NCI-H510A treated with DMSO at 0.1 percent for 48 hours (cell line): ENCODE measurements at regions not wholly inside any gene's neighbourhood (a gene's known extent, or its start where the extent isn't known, plus 50 kb on each side); places are given as distances from the start of the nearest gene placed in this dataset.

Source experiments
- DNase-seq: peaks from one replicate; lab custom pipeline; 2025; lab: John Stamatoyannopoulos, UW

DNA sequence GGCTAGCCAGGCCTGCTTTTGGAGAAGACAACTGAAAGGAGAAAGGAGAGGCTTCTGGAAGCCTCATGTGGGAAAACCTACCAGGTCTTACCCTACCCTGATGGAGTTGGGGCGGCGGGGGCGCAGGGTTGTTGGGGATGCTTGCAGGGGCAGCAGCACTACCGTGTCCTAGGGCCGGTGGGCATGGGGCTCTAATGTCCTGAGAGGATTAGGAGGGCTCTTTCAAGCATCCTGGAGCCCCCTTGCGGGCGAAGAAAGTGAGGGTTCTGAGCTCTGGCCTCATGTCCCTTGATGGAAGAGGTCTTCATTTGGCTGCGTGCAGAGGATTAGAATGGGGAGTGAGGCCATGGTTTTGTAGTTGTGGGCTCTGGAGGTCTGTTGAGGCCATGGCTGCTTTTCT, 86.9 kb upstream of the PITX1 start:
- DNase-seq: no peak

GRCh38 chr5:135119481-135119880, 85.5 kb upstream of the PITX1 start:
- no peak for DNase-seq

DNA sequence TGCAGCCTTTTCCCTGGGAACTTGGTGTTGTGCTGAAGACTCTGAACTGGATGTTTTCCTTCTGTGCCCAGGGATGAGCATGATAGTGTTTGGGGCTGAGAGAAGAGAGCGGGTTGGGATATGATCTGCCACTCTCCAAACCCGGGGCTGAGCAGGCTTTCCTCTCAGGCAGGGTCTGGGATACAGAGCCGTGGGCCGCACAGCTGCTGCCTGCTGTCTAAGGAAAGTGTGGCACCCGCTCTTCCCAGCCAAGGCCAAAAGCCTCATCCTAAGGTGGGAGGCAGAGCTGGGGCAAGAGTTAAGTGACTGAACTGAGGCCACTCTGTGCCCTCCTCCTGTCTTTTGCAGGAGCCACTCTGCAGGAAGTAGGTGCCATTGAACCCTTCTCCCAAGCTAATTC, 83.6 kb upstream of the PITX1 start:
- no peak for DNase-seq

GRCh38 chr5:135116160-135116561, 82.1 kb upstream of the PITX1 start:
- peak; percentile 14 for DNase-seq

- DNase-seq: no peak
These were observed 81.6 kb upstream of the PITX1 start for GRCh38 chr5:135115591-135115990.

DNA sequence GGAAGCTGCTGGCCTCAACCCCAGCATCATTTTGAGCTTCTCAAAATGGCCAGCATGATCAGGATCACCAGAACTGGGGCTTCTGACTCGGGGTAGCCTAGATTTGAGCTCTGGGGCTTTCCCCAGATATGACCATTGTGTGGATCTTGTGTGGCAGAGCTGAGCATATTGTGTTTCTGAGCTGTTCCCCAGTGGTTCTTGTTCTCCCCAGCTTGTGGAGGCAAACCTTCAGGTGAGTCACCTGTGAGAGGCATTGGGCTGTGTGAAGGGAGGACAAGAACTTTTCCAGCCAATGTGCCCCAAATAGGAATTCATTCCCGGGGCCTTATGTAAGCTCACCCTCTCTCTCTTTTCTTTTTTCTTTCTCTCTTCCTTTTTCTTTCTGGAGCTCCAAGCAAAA, 80.7 kb upstream of the PITX1 start:
- DNase-seq: no peak

DNA sequence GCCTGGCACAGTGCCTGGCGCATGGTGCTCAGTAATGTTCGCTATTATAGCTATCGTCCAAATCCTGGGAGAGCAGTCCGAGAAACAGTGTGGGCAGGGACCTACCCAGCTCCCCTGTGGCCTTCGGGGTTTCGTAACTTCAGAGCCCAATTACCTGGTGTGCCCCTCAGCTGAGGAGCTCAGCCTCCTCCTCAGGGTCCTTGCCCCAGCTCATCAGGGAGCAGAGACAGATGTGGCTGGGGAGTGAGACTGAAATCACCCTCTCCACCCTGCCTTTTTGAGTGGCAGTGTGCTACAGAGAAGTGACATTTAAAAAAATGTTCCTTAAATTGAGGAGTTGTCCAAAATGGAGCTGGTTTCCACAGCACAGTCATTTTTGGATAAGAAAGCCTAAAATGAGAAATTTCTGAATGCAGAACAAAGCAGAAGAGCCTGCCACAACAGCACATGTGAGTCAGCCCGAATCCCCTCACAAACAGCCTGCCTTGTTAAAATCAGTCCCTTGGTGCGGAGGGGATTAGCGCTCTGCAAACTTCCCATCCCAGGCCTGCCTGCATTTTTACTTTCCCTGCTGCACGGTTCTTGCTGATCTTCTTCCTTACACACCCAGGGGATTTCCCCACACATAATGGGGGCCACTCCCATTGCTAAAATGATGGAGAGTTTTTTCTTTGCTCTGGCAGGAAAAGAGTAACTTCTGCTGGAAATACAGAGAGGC, 78.1 kb upstream of the PITX1 start:
- DNase-seq: no peak

DNA sequence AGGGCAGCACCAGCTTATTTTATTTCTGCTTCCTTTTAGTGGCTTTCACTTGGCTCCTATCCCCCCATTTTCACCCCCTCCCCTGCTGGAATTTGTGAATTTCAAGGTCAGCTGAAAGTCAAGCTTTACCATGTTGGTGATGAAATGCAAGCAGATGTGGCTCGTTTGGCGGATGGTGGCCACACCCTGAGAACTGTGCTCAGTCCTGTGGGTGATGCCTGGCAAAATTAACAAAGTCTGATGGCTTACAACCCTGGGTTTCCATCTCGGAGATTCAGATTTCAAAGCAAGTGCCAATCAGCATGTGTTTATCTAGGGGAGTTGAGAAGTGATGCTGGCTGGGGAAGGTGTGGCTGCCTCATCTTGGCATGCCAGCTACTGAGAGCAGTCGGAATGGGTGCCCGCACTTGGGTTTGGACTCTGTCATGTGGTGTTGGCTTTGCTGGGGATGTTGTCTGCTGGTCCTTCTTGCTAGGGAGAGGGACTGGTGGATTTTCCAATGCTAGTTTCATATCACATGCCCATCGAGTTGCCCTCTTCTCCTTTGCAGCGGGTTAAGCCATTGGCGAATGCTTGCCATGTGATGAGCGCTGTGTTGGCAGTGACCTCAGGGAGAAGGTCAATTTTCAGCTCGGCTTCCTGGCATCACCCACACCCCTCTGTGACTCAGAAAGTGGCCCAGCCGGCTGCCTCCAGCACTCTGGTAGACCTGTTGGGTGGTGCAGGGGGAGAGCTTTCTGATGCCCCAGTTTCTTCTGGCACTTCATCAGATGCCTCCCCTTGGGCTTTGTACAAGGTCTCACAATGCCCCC, 77.0 kb upstream of the PITX1 start:
- no peak for DNase-seq

- no peak for DNase-seq
These were observed 75.0 kb upstream of the PITX1 start for GRCh38 chr5:135108992-135109391.

DNA sequence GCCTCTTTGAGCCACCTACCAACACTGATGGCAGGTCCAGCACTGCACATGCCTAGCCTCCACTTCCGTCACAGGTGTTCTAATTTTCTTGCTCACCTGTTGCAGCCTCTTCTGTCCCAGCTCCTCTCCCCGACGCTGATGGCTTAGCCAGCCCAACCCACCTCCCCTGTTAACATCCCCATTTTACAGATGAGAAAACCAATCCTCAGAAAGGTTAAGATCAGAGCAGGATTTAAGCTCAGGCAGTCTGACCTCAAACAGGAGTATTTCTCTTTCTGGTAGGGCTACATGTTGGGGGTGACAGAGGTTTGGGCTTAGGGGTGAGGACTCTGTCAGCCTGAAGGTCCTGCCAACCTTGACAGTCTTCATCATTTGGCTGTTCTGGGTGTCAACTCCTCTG, 74.5 kb upstream of the PITX1 start:
- no peak for DNase-seq

DNA sequence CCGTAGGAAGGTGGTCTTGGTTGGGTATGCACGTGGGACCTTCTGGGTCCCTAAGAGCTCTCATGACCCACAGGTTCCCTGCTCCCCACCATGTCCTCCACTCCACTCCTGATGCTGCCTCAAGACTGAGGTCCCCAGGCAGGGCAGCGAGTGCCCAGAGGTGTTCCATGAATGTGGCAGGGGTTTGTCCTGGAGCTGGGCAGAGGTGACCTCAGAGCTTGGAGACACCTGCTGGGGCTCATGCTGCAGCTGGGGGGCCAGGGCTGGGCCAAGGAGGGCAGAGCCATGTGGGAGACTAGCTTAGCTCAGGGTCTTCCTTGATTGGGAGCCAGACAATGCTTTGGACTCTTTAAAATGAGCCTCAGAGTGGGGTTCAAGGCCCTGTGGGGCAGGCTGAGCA, 74.0 kb upstream of the PITX1 start:
- no peak for DNase-seq

DNA sequence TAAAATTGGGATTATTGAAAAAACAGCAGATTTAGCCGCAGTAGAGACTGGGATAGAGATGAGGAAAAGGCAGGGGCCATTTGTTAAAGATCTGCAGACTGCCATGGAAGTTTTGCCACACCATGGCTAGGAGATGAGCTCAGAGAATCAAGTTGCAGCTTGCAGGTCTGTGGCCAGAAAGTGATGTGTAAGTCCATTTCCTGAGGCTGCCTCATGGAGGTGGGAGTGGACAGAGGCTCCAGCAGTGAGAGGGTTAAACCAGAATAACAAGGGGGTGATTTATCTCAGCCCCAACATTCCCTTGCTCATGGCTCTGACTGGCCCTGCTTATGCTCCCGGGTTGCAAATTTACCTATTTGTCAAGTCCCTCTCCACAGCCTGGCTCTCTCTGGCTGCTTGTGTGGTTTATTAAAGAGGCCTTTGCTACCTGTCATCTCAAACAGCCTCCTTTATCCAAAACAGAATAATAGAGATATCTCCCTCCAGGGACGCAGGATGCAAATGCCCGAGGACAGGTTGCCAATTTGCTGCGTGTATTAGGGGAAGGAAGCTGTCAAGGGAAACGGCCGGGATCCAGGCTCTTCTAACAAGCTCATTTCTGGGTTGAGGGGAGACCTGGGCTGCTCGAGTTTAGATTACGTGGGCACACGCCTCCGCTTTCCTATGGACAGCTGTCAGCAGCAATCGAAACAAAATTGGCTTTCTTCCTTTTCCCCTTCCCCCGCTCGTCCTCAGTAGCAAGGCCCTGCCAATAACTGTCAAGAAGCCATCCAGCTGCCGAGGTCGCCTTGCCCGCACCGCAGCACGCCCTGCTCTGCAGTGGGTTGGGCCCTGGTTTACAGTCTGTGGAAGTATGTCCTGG, 72.8 kb upstream of the PITX1 start:
- DNase-seq: no peak

GRCh38 chr5:135106136-135106535, 72.1 kb upstream of the PITX1 start:
- no peak for DNase-seq

GRCh38 chr5:135105105-135105484, 71.1 kb upstream of the PITX1 start:
- no peak for DNase-seq

DNA sequence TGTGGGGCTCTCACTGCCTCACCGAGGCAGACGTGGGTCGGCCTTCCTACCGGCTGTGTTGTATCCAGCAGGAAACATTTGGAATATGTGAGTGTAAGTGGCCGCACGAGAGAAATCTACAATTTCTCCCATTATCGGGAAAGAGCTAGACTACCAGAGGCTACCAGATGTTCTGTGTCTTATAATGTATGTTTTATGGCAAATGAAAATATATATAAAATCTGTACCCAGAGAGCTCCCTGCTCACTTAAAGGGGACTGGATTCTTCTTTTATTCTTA, 69.5 kb upstream of the PITX1 start:
- DNase-seq: no peak

- DNase-seq: no peak
These were observed 68.9 kb upstream of the PITX1 start for GRCh38 chr5:135102716-135103574.

DNA sequence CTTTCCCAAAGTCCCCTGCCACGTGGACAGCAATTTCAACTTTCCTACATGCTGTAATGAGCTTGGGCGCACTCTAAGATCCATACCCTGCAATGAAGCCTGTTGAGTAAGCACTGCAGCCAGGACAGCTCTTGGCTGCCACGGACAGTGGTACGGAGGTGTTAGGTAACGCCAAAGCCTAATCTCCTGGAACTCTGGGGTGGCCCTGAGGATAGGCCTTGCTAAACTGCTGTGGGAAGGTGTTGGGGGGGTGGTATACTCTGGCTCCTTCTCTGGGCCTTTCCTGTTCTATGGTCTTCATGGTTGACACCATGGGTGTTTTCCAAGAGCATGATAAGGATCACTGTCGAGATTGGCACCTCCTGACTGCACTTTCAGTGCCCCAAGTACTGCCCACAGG, 66.4 kb upstream of the PITX1 start:
- DNase-seq: no peak

DNA sequence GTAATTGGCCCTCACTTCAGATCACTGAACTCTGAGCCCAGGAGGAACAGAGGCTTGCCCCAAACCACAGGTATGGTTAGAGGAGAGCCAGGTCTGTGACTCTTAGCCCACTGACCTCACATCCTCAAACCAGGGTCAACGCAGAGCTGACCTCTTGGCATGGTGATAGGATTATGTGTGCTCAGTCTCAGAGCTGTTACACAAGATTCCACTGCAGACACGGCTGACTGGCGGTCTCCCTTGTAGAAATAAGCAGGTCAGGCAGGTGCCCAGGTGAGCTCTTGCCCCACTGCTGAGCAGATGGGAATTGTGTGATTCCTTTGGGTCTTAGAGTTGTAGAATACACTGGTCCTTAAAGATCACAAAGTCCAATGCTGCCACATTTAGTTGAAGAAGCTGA, 66.0 kb upstream of the PITX1 start:
- DNase-seq: no peak

DNA sequence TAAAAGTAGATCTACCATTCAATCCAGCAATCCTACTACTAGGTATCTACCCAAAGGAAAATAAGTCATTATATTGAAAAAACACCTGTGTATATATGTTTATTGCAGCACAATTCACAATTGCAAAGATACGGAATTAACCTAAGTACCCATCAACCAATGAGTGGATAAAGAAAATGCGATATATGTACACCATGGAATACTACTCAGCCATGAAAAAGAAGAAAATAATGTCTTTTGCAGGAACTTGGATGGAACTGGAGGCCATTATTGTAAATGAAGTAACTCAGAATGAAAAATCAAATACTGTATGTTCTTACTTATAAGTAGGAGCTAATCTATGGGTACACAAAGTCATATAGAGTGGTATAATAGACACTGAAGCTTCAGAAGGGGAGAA, 63.4 kb upstream of the PITX1 start:
- DNase-seq: no peak

DNA sequence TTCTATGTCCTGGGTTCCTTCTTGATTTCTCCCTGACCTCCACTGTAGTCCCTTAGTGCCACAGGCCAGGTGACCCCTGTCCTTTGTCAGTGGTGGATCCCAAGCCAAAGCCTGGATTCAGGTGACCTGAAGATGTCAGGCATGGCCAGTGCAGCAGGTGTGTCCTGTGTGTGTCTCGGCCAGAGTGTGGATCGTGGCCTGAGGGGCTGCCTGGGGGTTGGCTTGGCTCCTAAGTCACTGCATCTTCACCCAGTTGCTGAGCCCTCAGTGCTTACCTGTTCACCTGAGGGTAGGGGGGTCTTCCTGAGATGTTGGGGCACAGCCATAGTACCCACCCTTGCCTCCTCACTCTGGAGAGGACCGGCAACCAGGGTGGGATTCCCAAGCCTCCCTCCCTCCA, 61.8 kb upstream of the PITX1 start:
- no peak for DNase-seq

GRCh38 chr5:135095052-135095715, 61.2 kb upstream of the PITX1 start:
- no peak for DNase-seq
